Lung (tissue), 11 donors: ENCODE measurements at regions not wholly inside any gene's neighbourhood (a gene's known extent, or its start where the extent isn't known, plus 50 kb on each side); places are given as distances from the start of the nearest gene placed in this dataset.

Experiments used
- ATAC-seq: fragments of 200-7000 bp; cut with Tn5 transposase; one replicate; pipeline ENCODE4 v1.9.1; 2020; ENCODE audit warnings: moderate number of reproducible peaks; ENCODE audit not compliant: insufficient read depth, low FRiP score
- DNase-seq, 3 donors: peaks; one replicate each; pipeline ENCODE4 v3.0.0-alpha.2; 2013 to 2017
- H3K27ac ChIP-seq, 2 donors: one replicate each; pipeline ENCODE4 v1.5.1; 2013; ENCODE audit warnings: mild to moderate bottlenecking in 2 of 2, moderate library complexity in 2 of 2, control low read depth in 1 of 2, inconsistent platforms in 1 of 2, low read depth in 1 of 2, low read length in 1 of 2
- H3K27me3 ChIP-seq, 3 donors: one replicate each; pipeline ENCODE4 v1.5.1; 2013; ENCODE audit warnings: low read length in 2 of 3; ENCODE audit not compliant: control insufficient read depth in 3 of 3, insufficient read depth in 3 of 3
- H3K36me3 ChIP-seq, 4 donors: one replicate each; pipeline ENCODE4 v1.5.1; 2013; ENCODE audit warnings: low read length in 4 of 4, mild to moderate bottlenecking in 1 of 4, moderate library complexity in 1 of 4; ENCODE audit not compliant: control insufficient read depth in 4 of 4, insufficient read depth in 4 of 4
- H3K4me1 ChIP-seq, 5 donors: one replicate each; pipeline ENCODE4 v1.5.1; 2013; ENCODE audit warnings: low read length in 5 of 5, mild to moderate bottlenecking in 2 of 5, moderate library complexity in 1 of 5; ENCODE audit not compliant: control insufficient read depth in 5 of 5, insufficient read depth in 5 of 5
- H3K4me3 ChIP-seq: one replicate; pipeline ENCODE4 v1.5.1; 2013; ENCODE audit warnings: mild to moderate bottlenecking, control low read depth, moderate library complexity
- H3K9ac ChIP-seq, 2 donors: one replicate each; pipeline ENCODE4 v1.5.1; 2013; ENCODE audit warnings: low read length in 2 of 2, control low read depth in 1 of 2; ENCODE audit not compliant: insufficient read depth in 1 of 2
- H3K9me3 ChIP-seq, 4 donors: one replicate each; pipeline ENCODE4 v1.5.1; 2013; ENCODE audit warnings: low read length in 3 of 4, mild to moderate bottlenecking in 1 of 4, moderate library complexity in 1 of 4; ENCODE audit not compliant: control insufficient read depth in 4 of 4, insufficient read depth in 3 of 4
- WGBS, 2 donors: extraction: QIAGEN DNeasy Blood & Tissue Kit; methylation state at CpG; one replicate each; pipeline ENCODE4 v1.1.7; 2013; 5-methylcytosine and 5-hydroxymethylcytosine counted together
- TF ChIP-seq, protein P1 (sequence below): IDR thresholded peaks from 2 replicates; pipeline ENCODE4 v1.5.1; 2012; ENCODE audit warnings: mild to moderate bottlenecking; ENCODE audit errors: control extremely low read depth, extremely low read depth
- donor health status: control.
- donor health status: control.
- donor health status: Bipolar disorder and iron deficiency.
- donor health status: healthy.
- donor health status: DM: yes; HTN: yes; CAD: no.

DNA sequence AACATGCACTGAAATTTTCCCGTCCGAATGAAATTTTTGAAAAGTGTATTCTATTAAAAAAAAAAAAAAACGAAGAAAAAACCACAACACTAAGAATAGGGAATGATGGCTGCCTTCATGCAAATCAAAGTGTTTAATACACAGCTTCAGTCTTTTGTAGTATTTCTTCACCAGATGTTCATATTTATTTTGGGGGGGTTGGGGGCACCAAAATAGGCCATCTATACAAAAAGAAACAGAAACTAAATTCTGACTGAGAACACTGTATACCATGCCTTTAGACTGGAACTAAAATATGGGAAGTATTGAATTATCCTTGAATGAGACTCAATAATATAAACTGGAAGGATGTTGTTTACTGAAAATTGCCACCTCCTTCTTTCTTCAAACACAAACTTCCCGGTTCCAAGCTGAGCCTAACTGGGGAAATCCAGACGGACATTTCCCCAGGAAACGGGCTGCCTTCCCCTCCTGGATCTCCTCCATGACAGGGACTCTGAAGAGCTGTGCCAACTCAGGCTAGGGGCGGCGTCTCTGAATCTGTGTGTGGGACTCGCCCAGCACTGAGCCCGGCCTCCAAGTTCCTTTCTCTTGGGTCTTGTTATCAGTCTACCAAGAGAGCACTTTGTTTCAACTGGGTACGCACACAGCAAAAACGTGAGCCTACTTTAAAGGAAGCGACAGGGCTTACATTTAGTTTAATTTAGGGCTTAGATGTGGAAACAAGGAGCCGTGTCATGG, 511.3 kb upstream of the ADAMTS16 start:
- TF ChIP-seq, protein P1, sequence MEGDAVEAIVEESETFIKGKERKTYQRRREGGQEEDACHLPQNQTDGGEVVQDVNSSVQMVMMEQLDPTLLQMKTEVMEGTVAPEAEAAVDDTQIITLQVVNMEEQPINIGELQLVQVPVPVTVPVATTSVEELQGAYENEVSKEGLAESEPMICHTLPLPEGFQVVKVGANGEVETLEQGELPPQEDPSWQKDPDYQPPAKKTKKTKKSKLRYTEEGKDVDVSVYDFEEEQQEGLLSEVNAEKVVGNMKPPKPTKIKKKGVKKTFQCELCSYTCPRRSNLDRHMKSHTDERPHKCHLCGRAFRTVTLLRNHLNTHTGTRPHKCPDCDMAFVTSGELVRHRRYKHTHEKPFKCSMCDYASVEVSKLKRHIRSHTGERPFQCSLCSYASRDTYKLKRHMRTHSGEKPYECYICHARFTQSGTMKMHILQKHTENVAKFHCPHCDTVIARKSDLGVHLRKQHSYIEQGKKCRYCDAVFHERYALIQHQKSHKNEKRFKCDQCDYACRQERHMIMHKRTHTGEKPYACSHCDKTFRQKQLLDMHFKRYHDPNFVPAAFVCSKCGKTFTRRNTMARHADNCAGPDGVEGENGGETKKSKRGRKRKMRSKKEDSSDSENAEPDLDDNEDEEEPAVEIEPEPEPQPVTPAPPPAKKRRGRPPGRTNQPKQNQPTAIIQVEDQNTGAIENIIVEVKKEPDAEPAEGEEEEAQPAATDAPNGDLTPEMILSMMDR: no peak
- Histone ChIP-seq H3K27ac (no peak overlapping the region), H3K9ac (no peak overlapping the region), H3K27me3 (no peaks in the 10 kb centered on the region), H3K9me3 (peaks cover 0 to 5% (median 0%) of the 10 kb centered on the region in 4 donors), H3K4me1 (no peaks in the 10 kb centered on the region), H3K4me3 (no peak overlapping the region), H3K36me3 (no peaks in the 10 kb centered on the region)
- 74 to 83% methylated on average over 14 of the region's 14 CpGs for WGBS, 2 donors
- DNase-seq (no peak), ATAC-seq (no peak)

DNA sequence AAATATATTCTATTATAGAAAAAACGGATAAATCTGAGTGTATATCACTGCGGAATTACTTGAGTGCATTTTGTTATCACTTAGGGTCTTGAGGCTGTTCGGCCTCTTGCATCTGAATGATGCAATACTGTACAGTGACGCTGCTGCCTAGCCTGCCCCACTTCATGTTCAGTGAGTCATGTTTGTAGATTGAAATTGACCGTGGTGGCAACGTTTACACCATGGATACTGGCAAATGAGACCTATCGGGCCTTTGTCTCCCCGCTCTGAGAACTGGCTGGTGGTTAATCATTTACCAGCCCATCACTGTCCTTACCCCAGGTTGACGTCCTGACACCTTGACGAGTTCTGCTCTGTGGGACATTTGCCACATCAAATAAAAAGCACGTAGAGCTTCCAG, 510.1 kb upstream of the ADAMTS16 start:
- TF ChIP-seq, protein P1: no peak
- Histone ChIP-seq H3K27ac (no peak overlapping the region), H3K4me1 (no peaks in the 10 kb centered on the region), H3K27me3 (no peaks in the 10 kb centered on the region), H3K36me3 (no peaks in the 10 kb centered on the region), H3K9me3 (peaks cover 0 to 5% (median 0%) of the 10 kb centered on the region in 4 donors), H3K4me3 (no peak overlapping the region), H3K9ac (no peak overlapping the region)
- peak in 1 of 3 donors; percentile 19 for DNase-seq
- ATAC-seq: peak; percentile 27
- 65 to 80% methylated on average over 11 of the region's 11 CpGs for WGBS, 2 donors

DNA sequence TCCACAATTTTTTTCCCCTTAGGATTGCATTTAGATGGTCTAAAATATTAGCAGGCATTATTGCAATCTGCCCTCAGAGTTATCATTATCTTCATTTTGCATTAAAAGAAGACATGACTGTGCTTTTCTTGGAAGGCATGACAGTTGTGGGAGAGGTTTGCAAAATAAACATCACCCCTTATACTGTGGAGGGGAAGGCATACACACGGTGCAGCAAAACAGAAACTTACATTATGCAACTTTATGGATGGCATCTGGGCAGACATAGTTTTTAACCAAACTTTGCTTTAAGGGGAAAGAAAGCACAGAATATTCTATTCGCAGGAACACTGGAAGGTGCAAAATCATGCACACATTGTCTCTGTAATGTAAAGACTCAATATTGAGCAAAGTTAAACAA, 505.8 kb upstream of the ADAMTS16 start:
- Histone ChIP-seq H3K4me1 (no peaks in the 10 kb centered on the region), H3K36me3 (no peaks in the 10 kb centered on the region), H3K27me3 (no peaks in the 10 kb centered on the region), H3K9me3 (peaks cover 0 to 5% (median 0%) of the 10 kb centered on the region in 4 donors), H3K9ac (no peak overlapping the region), H3K27ac (no peak overlapping the region), H3K4me3 (no peak overlapping the region)
- TF ChIP-seq, protein P1: no peak
- ATAC-seq: no peak
- no peak for DNase-seq
- WGBS, 2 donors: 68 to 78% methylated on average over 2 of the region's 2 CpGs

DNA sequence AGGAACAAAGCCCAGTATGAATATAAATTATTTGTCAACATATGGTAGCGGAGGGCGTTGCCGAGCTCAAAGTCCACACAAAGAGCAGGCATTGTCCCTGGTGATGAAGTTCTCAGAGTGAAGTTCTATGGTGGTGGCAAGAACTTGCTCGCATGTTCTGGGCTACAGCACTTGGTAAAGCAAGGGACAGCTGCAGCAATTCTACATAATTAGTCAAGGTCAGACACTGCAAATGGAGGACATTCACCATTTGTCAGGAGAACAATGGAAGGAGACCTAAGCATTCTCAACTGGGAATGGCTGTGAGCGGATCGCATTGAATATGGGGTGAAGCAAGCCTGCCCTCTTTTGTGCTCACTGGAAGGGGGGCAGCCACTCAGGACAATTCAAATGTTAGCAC, 503.8 kb upstream of the ADAMTS16 start:
- TF ChIP-seq, protein P1: no peak
- WGBS, 2 donors: 91 to 94% methylated on average over 6 of the region's 6 CpGs
- Histone ChIP-seq H3K36me3 (no peaks in the 10 kb centered on the region), H3K4me1 (no peaks in the 10 kb centered on the region), H3K27me3 (no peaks in the 10 kb centered on the region), H3K4me3 (no peak overlapping the region), H3K27ac (no peak overlapping the region), H3K9ac (no peak overlapping the region), H3K9me3 (peaks cover 0 to 3% (median 0%) of the 10 kb centered on the region in 4 donors)
- ATAC-seq: no peak
- DNase-seq: no peak
